ENCODE measurements at regions not wholly inside any gene's neighbourhood (a gene's known extent, or its start where the extent isn't known, plus 50 kb on each side); places are given as distances from the start of the nearest gene placed in this dataset.

DNA sequence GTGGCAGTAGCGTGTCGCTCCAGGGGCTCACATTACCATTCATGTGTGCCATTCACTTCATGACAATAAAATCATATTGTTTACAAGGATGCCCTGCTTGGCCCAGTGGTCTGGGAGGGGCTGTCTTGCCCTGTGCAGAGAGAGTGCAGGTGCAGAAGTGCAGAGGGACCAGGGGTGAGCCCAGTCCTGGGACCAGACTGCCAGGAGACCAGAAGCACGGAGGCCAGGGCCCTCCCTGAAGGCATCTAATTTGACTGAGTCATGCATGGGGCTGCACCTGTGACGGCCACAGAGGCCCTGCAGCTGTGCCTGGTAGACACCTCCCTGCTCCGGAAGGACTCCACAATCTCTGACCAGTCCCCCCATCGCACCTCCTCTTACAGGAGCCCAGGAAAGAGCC, 164.4 kb upstream of the FOXD4L5 start:
- TF ChIP-seq POLR2A (IDR thresholded peaks at IDR 0.05) (no peak), POLR2AphosphoS5 (IDR thresholded peaks at IDR 0.05) (no peak)
- TF ChIP-seq, protein P1, sequence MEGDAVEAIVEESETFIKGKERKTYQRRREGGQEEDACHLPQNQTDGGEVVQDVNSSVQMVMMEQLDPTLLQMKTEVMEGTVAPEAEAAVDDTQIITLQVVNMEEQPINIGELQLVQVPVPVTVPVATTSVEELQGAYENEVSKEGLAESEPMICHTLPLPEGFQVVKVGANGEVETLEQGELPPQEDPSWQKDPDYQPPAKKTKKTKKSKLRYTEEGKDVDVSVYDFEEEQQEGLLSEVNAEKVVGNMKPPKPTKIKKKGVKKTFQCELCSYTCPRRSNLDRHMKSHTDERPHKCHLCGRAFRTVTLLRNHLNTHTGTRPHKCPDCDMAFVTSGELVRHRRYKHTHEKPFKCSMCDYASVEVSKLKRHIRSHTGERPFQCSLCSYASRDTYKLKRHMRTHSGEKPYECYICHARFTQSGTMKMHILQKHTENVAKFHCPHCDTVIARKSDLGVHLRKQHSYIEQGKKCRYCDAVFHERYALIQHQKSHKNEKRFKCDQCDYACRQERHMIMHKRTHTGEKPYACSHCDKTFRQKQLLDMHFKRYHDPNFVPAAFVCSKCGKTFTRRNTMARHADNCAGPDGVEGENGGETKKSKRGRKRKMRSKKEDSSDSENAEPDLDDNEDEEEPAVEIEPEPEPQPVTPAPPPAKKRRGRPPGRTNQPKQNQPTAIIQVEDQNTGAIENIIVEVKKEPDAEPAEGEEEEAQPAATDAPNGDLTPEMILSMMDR (IDR thresholded peaks at IDR 0.05): no peak
